GM12872 (cell line): ENCODE measurements at regions not wholly inside any gene's neighbourhood (a gene's known extent, or its start where the extent isn't known, plus 50 kb on each side); places are given as distances from the start of the nearest gene placed in this dataset.

Experiments used
- CTCF ChIP-seq: IDR thresholded peaks from 3 replicates; pipeline ENCODE4 v1.5.1; 2011; ENCODE audit warnings: low read depth, mild to moderate bottlenecking, low read length, moderate library complexity; ENCODE audit not compliant: insufficient read depth

GRCh38 chr16:49956915-49957314 is 68.1 kb upstream of the CNEP1R1 start:
- TF ChIP-seq CTCF, result no peak

- no peak for TF ChIP-seq CTCF
These were observed 66.6 kb upstream of the CNEP1R1 start for GRCh38 chr16:49958448-49958847.

- TF ChIP-seq CTCF, result no peak
These were observed 65.3 kb upstream of the CNEP1R1 start for GRCh38 chr16:49959552-49960277.

GRCh38 chr16:49961089-49961488 is 63.9 kb upstream of the CNEP1R1 start:
- no peak for TF ChIP-seq CTCF

GRCh38 chr16:49964316-49964715 is 60.7 kb upstream of the CNEP1R1 start:
- TF ChIP-seq CTCF, result no peak

- no peak for TF ChIP-seq CTCF
These were observed 60.1 kb upstream of the CNEP1R1 start for GRCh38 chr16:49964973-49965372.

GRCh38 chr16:49967012-49967559 is 57.9 kb upstream of the CNEP1R1 start:
- TF ChIP-seq CTCF, result no peak
